Ishikawa (cell line): ENCODE measurements at regions not wholly inside any gene's neighbourhood (a gene's known extent, or its start where the extent isn't known, plus 50 kb on each side); places are given as distances from the start of the nearest gene placed in this dataset.
A peak's percentile ranks its signal among the peaks of the same experiment; 100 is the strongest.

Experiments
- CEBPB ChIP-seq: IDR thresholded peaks from 2 replicates; pipeline ENCODE4 v1.6.1; 2012
- CREB1 ChIP-seq: IDR thresholded peaks from 2 replicates; pipeline ENCODE4 v1.6.1; 2012; ENCODE audit warnings: low read depth
- EGR1 ChIP-seq: IDR thresholded peaks from 2 replicates; pipeline ENCODE4 v1.6.1; 2012
- EP300 ChIP-seq: IDR thresholded peaks from 2 replicates; pipeline ENCODE4 v1.6.1; 2012; ENCODE audit warnings: borderline replicate concordance
- FOXM1 ChIP-seq: IDR thresholded peaks from 2 replicates; pipeline ENCODE4 v1.6.1; 2012; ENCODE audit warnings: low read depth, borderline replicate concordance
- NFIC ChIP-seq: IDR thresholded peaks from 2 replicates; pipeline ENCODE4 v1.6.1; 2012
- RAD21 ChIP-seq: IDR thresholded peaks from 2 replicates; pipeline ENCODE4 v1.6.1; 2012; ENCODE audit warnings: low read depth
- TAF1 ChIP-seq: IDR thresholded peaks from 2 replicates; pipeline ENCODE4 v1.6.1; 2012; ENCODE audit warnings: low read depth, mild to moderate bottlenecking
- TCF12 ChIP-seq: IDR thresholded peaks from 2 replicates; pipeline ENCODE4 v1.6.1; 2012; ENCODE audit warnings: low read depth
- TEAD4 ChIP-seq: IDR thresholded peaks from 2 replicates; pipeline ENCODE4 v1.6.1; 2012
- YY1 ChIP-seq: IDR thresholded peaks from 2 replicates; pipeline ENCODE4 v1.6.1; 2012; ENCODE audit warnings: low read depth
- ZBTB7A ChIP-seq: IDR thresholded peaks from 2 replicates; pipeline ENCODE4 v1.6.1; 2012; ENCODE audit warnings: low read depth
- TF ChIP-seq, protein P1 (sequence below): IDR thresholded peaks from 2 replicates; pipeline ENCODE4 v1.6.1; 2012
- TF ChIP-seq, protein P2 (sequence below): IDR thresholded peaks from 2 replicates; pipeline ENCODE4 v1.6.1; 2012; ENCODE audit warnings: low read depth, mild to moderate bottlenecking
- TF ChIP-seq, protein P3 (sequence below): IDR thresholded peaks from 2 replicates; pipeline ENCODE4 v1.6.1; 2012

DNA sequence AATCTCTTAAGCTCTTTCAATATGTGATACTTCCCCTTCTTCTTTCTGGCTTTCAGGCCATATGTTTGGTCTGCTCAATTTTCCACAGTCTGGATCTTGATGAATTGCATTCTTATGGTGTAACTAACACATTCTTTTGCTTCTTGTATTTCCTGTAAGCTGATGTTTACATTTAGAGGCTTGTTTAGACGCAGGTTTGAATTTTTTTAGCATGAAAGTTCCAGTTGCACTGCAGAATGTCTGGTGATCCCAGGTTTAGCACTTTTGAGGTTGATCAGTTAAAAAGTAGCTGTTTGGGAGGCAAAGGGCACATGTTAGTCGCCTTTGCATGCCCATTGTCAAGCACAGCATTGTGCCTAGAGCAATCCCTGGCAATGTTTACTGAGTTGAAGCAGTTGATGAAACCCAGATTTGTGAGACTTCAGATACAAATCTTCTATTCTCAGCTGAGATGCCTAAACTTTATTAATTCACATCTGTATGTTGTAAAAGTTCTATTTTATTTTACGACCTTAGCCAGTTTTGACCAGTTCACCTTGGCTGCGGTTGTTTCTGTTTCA lies 59.6 kb upstream of the SPATA31C2 start:
- TF ChIP-seq EP300: peak; percentile 75
- TF ChIP-seq, protein P1, sequence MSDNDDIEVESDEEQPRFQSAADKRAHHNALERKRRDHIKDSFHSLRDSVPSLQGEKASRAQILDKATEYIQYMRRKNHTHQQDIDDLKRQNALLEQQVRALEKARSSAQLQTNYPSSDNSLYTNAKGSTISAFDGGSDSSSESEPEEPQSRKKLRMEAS: peak; percentile 72; the same call in 1 of the 2 replicates
- TF ChIP-seq ZBTB7A: no peak
- TF ChIP-seq, protein P2, sequence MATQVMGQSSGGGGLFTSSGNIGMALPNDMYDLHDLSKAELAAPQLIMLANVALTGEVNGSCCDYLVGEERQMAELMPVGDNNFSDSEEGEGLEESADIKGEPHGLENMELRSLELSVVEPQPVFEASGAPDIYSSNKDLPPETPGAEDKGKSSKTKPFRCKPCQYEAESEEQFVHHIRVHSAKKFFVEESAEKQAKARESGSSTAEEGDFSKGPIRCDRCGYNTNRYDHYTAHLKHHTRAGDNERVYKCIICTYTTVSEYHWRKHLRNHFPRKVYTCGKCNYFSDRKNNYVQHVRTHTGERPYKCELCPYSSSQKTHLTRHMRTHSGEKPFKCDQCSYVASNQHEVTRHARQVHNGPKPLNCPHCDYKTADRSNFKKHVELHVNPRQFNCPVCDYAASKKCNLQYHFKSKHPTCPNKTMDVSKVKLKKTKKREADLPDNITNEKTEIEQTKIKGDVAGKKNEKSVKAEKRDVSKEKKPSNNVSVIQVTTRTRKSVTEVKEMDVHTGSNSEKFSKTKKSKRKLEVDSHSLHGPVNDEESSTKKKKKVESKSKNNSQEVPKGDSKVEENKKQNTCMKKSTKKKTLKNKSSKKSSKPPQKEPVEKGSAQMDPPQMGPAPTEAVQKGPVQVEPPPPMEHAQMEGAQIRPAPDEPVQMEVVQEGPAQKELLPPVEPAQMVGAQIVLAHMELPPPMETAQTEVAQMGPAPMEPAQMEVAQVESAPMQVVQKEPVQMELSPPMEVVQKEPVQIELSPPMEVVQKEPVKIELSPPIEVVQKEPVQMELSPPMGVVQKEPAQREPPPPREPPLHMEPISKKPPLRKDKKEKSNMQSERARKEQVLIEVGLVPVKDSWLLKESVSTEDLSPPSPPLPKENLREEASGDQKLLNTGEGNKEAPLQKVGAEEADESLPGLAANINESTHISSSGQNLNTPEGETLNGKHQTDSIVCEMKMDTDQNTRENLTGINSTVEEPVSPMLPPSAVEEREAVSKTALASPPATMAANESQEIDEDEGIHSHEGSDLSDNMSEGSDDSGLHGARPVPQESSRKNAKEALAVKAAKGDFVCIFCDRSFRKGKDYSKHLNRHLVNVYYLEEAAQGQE: no peak
- TF ChIP-seq TCF12: peak; percentile 66
- TF ChIP-seq, protein P3, sequence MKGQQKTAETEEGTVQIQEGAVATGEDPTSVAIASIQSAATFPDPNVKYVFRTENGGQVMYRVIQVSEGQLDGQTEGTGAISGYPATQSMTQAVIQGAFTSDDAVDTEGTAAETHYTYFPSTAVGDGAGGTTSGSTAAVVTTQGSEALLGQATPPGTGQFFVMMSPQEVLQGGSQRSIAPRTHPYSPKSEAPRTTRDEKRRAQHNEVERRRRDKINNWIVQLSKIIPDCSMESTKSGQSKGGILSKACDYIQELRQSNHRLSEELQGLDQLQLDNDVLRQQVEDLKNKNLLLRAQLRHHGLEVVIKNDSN: no peak
- no peak for TF ChIP-seq CEBPB
- peak; percentile 75; the same call in 1 of the 2 replicates for TF ChIP-seq FOXM1
- no peak for TF ChIP-seq TAF1
- no peak for TF ChIP-seq CREB1
- TF ChIP-seq EGR1: no peak
- peak; percentile 57; the same call in 1 of the 2 replicates for TF ChIP-seq NFIC
- no peak for TF ChIP-seq YY1
- TF ChIP-seq RAD21: no peak
- peak; percentile 83 for TF ChIP-seq TEAD4

DNA sequence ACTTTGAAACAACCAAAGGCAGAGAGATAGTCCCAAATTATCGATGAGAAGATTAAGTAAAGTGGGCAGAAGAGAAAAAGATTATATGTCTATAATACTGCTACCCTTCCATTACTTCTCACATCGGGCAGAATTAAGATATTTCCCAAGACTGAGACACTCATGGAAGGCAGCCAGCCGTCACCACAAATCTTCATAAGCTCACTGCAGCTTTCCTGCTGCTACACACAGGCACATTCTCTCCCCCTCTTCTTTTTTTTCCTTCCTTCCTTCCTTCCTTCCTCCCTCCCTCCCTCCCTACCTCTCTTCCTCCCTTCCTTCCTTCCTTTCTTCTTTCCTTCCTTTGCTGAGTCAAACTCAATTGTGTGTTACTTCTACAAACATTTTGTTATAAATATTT lies 58.7 kb upstream of the SPATA31C2 start:
- TF ChIP-seq, protein P1: no peak
- TF ChIP-seq EP300 (no peak), TEAD4 (no peak), TAF1 (no peak), YY1 (no peak), CEBPB (no peak), RAD21 (no peak), FOXM1 (no peak), NFIC (no peak), CREB1 (no peak), TCF12 (no peak), EGR1 (no peak)
- TF ChIP-seq, protein P3: no peak

DNA sequence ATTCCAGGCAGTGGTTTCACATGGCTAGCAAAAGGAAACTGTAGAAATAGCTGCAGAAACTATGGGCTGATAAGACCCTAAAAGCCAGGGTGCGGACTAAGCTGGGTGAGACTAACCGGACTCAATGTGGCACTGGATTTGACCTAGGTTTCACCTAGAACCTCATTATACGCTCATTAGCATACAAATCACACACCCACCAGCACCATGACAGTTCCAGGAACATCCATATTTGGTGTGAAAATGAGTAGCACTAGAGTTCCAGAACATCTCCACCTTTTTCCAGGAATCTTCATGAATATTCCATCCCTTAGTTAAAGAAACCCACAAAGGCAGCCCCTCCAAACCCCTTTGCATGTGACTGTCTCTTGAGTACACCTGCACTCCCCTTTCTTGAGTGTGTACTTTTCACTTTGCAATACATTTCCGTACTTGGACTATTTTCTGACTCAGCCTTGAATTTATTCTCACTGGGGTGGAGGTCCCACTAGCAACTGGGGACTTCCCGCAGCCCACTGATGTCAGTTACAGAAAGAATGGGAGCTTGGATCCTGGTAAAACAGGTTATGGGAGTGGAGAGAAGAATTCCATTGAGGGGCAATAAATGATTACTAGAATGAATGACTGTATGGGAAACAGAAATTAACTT lies 58.0 kb upstream of the SPATA31C2 start:
- TF ChIP-seq CREB1: no peak
- TF ChIP-seq RAD21: no peak
- TF ChIP-seq NFIC: no peak
- TF ChIP-seq ZBTB7A: no peak
- TF ChIP-seq YY1: no peak
- TF ChIP-seq TEAD4: no peak
- TF ChIP-seq CEBPB: no peak
- no peak for TF ChIP-seq TAF1
- TF ChIP-seq FOXM1: no peak
- TF ChIP-seq EP300: no peak

DNA sequence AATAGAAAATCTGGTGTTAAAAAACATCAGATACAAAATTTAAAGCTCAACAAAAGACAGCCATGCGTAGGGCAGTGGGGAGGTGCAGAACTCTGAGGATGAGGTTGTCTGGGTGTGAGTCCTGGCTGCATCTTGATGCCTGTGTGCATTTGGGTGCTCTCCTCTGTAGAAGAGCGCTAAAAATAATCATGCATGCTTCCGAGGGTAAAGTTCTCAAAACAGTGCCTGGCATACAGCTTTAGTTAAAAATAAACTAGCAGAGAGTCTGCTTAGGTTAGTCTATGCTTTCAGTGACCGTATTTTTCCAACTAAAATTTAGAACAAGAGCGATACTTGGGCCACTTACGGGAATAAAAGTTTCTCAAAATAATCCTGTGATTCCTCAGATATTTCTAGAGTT lies 55.5 kb upstream of the SPATA31C2 start:
- TF ChIP-seq, protein P1: no peak
- TF ChIP-seq TCF12: no peak
- TF ChIP-seq RAD21: no peak
- no peak for TF ChIP-seq EGR1
- TF ChIP-seq, protein P3: no peak
- no peak for TF ChIP-seq ZBTB7A
- no peak for TF ChIP-seq CEBPB
- no peak for TF ChIP-seq TAF1
- TF ChIP-seq YY1: no peak
- TF ChIP-seq CREB1: no peak
- TF ChIP-seq EP300: no peak
- no peak for TF ChIP-seq NFIC
- TF ChIP-seq, protein P2: no peak

DNA sequence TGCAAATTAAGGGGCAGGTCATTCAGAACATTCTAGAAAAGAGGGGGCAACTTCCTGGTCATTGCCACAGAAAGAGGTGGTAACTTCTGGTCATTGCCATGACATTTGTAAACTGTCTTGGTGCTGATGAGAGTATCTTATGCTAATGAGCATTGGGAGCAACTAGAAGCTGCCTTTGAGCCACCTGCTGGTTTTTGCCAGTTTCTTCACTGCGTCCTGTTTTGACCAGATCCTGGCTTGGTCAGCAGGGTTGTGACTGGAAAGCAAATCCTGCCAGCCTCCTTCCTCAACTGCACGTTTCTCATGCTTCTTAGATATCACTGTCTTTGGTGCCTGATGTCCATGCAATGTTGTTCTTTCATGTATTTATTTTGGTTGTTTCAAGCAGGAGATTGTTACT lies 53.2 kb upstream of the SPATA31C2 start:
- TF ChIP-seq ZBTB7A (no peak), RAD21 (no peak), EP300 (no peak), TAF1 (no peak), TEAD4 (no peak), EGR1 (no peak), NFIC (no peak), YY1 (no peak), CEBPB (no peak), CREB1 (no peak), TCF12 (no peak), FOXM1 (no peak)
- TF ChIP-seq, protein P3: no peak
- TF ChIP-seq, protein P1: no peak
- TF ChIP-seq, protein P2: no peak
